ENCODE measurements at regions not wholly inside any gene's neighbourhood (a gene's known extent, or its start where the extent isn't known, plus 50 kb on each side); places are given as distances from the start of the nearest gene placed in this dataset.

GRCh38 chr20:40765814-40766480 lies 76.9 kb upstream of the MAFB start:
- no peak overlapping the region for H3K4me3 ChIP-seq
- TF ChIP-seq POLR2A (IDR thresholded peaks at IDR 0.05) (no peak), POLR2AphosphoS5 (IDR thresholded peaks at IDR 0.05) (no peak), CTCF (IDR thresholded peaks at IDR 0.05 in 8 of 11, conservative IDR thresholded peaks at IDR 0.05 in 3 of 11) (no peak)
- WGBS, 5 donors = 39 to 57% (median 45%) methylated on average over 4 of the region's 4 CpGs
- H3K27me3 ChIP-seq (replicated peaks in 1 of 7) = peaks cover 0 to 39% (median 5%) of the 10 kb centered on the region in 7 donors
- H3K4me1 ChIP-seq = peaks cover 0 to 12% (median 3%) of the 10 kb centered on the region in 6 donors
- no peaks in the 10 kb centered on the region for H3K36me3 ChIP-seq
- no peaks in the 10 kb centered on the region for H3K9me3 ChIP-seq
- no peak for DNase-seq
- H3K27ac ChIP-seq = no peak overlapping the region
- intact Hi-C loops (cut with DNase I; ENCODE audit: low total_unique reads) = no loop called here

GRCh38 chr20:40766790-40767614 lies 78.0 kb upstream of the MAFB start:
- Histone ChIP-seq H3K4me3 (no peak overlapping the region), H3K4me1 (peaks cover 0 to 21% (median 3%) of the 10 kb centered on the region in 6 donors), H3K36me3 (no peaks in the 10 kb centered on the region), H3K9me3 (no peaks in the 10 kb centered on the region), H3K27me3 (replicated peaks in 1 of 7) (peaks cover 0 to 46% (median 7%) of the 10 kb centered on the region in 7 donors), H3K27ac (no peak overlapping the region)
- 75 to 84% (median 77%) methylated on average over 4 to 5 of the region's 5 CpGs for WGBS, 5 donors
- no peak for DNase-seq
- TF ChIP-seq CTCF (IDR thresholded peaks at IDR 0.05 in 8 of 11, conservative IDR thresholded peaks at IDR 0.05 in 3 of 11) (no peak), POLR2A (IDR thresholded peaks at IDR 0.05) (no peak), POLR2AphosphoS5 (IDR thresholded peaks at IDR 0.05) (no peak)
- intact Hi-C loops (cut with DNase I; ENCODE audit: low total_unique reads) = no loop called here

GRCh38 chr20:40767615-40767924 lies 78.5 kb upstream of the MAFB start:
- WGBS, 5 donors = 82 to 93% (median 84%) methylated on average over 3 of the region's 3 CpGs
- Histone ChIP-seq H3K27me3 (replicated peaks in 1 of 7) (peaks cover 0 to 48% (median 7%) of the 10 kb centered on the region in 7 donors), H3K36me3 (no peaks in the 10 kb centered on the region), H3K9me3 (no peaks in the 10 kb centered on the region), H3K27ac (no peak overlapping the region), H3K4me3 (no peak overlapping the region), H3K4me1 (peaks cover 0 to 21% (median 3%) of the 10 kb centered on the region in 6 donors)
- no peak for DNase-seq
- TF ChIP-seq CTCF (IDR thresholded peaks at IDR 0.05 in 8 of 11, conservative IDR thresholded peaks at IDR 0.05 in 3 of 11) (no peak), POLR2AphosphoS5 (IDR thresholded peaks at IDR 0.05) (no peak), POLR2A (IDR thresholded peaks at IDR 0.05) (no peak)
- intact Hi-C loops (cut with DNase I; ENCODE audit: low total_unique reads) = no loop called here

GRCh38 chr20:40768105-40768504 lies 79.1 kb upstream of the MAFB start:
- TF ChIP-seq CTCF (IDR thresholded peaks at IDR 0.05 in 8 of 11, conservative IDR thresholded peaks at IDR 0.05 in 3 of 11) (no peak), POLR2A (IDR thresholded peaks at IDR 0.05) (no peak), POLR2AphosphoS5 (IDR thresholded peaks at IDR 0.05) (no peak)
- Histone ChIP-seq H3K36me3 (no peaks in the 10 kb centered on the region), H3K9me3 (no peaks in the 10 kb centered on the region), H3K4me1 (peaks cover 0 to 21% (median 3%) of the 10 kb centered on the region in 6 donors), H3K27ac (no peak overlapping the region), H3K27me3 (replicated peaks in 1 of 7) (peaks cover 0 to 47% (median 7%) of the 10 kb centered on the region in 7 donors), H3K4me3 (no peak overlapping the region)
- DNase-seq = no peak
- 84 to 95% (median 91%) methylated on average over 3 of the region's 3 CpGs for WGBS, 5 donors
- intact Hi-C loops (cut with DNase I; ENCODE audit: low total_unique reads) = no loop called here

Data from spleen (tissue), 11 donors.